GM10248 (cell line): ENCODE measurements at regions not wholly inside any gene's neighbourhood (a gene's known extent, or its start where the extent isn't known, plus 50 kb on each side); places are given as distances from the start of the nearest gene placed in this dataset.

Source experiments
- CTCF ChIA-PET: fragments of 300-600 bp; sonication (Branson Sonifier 250); formaldehyde crosslinking; extraction: SDS; loops from one replicate; lab custom pipeline; 2021; ENCODE audit warnings: antibody characterized with exemption; lab: Yijun Ruan, JAX
- POLR2A ChIA-PET: fragments of 350-650 bp; sonication (Branson Sonifier 250); formaldehyde crosslinking; extraction: SDS; loops from one replicate; lab custom pipeline; 2020; ENCODE audit warnings: antibody characterized with exemption; lab: Yijun Ruan, JAX
- DNase-seq: peaks from one replicate; pipeline ENCODE4 v3.0.0; 2012; ENCODE audit errors: extremely low spot score
- TF ChIP-seq, protein P1 (sequence below): IDR thresholded peaks from 2 replicates; pipeline ENCODE4 v1.5.1; 2012; ENCODE audit warnings: mild to moderate bottlenecking, low read depth; ENCODE audit errors: extremely low read depth, missing control alignments, control extremely low read depth

DNA sequence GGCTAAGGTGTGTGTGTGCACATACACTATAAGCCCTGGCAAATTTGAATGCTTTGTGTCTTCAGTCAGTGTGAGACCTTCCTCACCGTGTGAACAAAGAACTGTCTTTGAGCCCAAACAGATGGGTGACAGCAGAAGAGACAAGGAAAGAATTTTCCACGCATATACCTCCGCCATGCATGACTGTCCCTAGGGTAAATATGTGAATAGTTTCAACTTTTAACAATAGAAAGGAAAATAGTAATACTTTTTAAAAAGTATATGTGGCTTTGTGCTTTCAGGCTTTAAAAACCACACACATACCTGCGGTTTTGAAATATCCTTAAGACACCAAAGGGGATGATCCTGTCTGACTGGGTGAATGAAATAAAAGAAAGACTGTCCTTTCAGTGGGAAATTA lies 438.6 kb upstream of the MPDZ start:
- TF ChIP-seq, protein P1, sequence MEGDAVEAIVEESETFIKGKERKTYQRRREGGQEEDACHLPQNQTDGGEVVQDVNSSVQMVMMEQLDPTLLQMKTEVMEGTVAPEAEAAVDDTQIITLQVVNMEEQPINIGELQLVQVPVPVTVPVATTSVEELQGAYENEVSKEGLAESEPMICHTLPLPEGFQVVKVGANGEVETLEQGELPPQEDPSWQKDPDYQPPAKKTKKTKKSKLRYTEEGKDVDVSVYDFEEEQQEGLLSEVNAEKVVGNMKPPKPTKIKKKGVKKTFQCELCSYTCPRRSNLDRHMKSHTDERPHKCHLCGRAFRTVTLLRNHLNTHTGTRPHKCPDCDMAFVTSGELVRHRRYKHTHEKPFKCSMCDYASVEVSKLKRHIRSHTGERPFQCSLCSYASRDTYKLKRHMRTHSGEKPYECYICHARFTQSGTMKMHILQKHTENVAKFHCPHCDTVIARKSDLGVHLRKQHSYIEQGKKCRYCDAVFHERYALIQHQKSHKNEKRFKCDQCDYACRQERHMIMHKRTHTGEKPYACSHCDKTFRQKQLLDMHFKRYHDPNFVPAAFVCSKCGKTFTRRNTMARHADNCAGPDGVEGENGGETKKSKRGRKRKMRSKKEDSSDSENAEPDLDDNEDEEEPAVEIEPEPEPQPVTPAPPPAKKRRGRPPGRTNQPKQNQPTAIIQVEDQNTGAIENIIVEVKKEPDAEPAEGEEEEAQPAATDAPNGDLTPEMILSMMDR = no peak
- CTCF ChIA-PET = interaction anchor here (1.4 kb wide), 1 partner anchor 10 kb away, joined by 3 read pairs; no protein-coding TSS in a partner anchor
- DNase-seq = no peak
- POLR2A ChIA-PET = no interaction called here

DNA sequence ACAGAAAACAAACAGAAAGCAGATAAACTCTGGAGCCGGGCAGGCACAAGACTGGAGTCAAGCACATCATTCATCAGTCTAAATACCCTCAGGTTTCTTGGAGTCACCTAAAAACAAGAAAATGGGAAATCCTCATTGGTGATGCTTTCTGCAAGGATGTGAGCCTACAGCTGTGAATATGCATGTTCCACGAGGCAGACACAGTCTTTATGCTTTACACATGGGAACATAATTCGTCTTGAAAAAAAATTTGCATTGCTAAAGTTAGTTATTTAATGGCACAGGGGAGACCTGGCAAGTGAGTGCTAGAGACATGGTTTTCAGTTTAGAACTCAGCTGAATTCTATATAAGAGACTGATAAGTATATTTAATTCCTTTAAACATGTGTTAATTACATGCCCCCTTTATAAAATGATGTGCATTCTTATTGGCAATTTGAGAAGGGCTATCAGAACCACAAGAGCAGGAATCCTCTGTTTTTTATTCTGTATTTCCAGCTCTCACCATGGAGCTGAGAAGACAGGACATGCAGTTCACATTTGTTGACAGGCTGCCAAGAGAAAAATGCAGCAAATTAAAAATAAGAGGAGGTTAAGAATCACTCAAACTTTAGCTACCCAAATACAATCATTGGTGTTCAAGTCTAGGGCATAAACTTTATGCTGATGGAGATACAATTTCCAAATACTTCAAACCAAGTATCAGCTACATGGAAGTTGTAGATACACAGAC lies 438.0 kb upstream of the MPDZ start:
- POLR2A ChIA-PET = no interaction called here
- CTCF ChIA-PET = interaction anchor here (1.4 kb wide), 1 partner anchor 9 kb away, joined by 3 read pairs; no protein-coding TSS in a partner anchor
- TF ChIP-seq, protein P1 = no peak

DNA sequence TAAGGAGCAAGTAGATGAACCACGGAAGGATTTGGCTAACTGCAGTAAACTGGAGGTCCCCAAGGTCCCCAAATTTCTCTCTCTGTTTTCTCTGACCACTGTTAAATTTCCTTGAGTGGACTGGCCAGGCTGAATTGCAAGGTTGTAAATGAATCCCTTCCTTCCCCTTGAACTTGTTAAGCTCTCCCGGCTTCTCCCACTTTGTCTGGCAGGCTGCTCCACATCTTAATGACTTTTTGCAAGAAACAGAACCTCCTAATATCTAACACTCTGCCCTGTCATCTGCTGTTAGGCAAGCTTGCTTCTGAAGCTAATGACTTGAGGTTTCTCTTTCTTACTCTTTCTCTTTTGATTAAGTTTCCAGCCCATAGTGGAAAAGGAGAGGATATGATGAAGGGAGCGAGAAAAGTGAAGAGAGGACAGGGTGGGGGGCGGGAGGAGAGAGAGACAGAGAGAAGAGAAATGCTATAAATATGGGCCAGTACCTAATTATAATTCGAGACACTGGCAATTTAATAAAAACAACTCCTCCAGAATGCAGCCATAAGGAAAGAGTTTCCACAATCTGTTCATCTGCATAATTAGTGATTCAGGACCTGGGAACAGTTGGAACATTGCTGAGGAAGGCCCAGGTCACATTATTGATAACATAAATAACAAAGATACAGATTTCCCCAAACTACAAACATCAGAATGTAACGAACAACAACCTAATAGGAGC lies 437.3 kb upstream of the MPDZ start:
- no peak for DNase-seq
- POLR2A ChIA-PET = no interaction called here
- CTCF ChIA-PET = interaction anchor here (1.4 kb wide), 1 partner anchor 8 kb away, joined by 3 read pairs; no protein-coding TSS in a partner anchor
- TF ChIP-seq, protein P1 = no peak

More for the DNA sequence above, 438.0 kb upstream of the MPDZ start:
- DNase-seq = no peak

DNA sequence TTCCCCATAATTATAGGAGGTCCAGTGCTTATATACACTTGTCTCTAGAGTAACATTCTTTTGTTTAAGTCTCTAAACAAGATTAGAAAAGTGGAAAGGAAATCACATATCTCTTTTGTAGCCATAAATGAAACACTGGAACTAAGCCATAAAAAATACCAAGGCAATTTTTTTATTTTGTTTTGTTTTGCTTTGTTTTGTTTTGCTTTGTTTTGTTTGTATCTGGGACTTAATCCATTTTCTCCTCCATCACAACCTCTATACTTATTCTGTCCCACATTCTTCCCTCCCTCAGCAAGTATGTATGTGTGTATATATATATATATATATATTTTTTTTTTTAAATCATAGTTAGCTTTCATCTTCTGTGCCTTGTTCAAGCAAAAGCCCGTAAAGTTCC lies 436.6 kb upstream of the MPDZ start:
- ChIA-PET CTCF (no interaction called here), POLR2A (no interaction called here)
- TF ChIP-seq, protein P1 = no peak
- no peak for DNase-seq

DNA sequence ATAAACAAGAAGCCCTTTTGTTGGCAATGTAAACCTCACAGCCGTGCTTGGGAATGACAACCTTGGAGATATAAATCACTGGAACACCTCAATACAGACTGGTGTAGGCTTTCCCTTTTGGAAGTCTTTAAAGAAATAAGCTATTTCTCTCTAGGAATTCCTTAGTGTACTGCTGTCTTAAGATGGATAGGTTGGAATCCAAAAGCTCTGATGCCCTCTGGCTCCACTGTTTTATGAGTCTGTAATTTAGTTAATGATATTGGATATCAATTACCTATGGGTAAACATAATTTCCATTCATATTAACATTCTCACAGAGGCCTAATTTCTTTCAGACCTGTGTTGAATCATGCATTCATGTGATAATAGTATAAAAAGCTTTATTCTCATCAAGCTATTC lies 435.9 kb upstream of the MPDZ start:
- DNase-seq = no peak
- CTCF ChIA-PET = no interaction called here
- TF ChIP-seq, protein P1 = no peak
- POLR2A ChIA-PET = no interaction called here

DNA sequence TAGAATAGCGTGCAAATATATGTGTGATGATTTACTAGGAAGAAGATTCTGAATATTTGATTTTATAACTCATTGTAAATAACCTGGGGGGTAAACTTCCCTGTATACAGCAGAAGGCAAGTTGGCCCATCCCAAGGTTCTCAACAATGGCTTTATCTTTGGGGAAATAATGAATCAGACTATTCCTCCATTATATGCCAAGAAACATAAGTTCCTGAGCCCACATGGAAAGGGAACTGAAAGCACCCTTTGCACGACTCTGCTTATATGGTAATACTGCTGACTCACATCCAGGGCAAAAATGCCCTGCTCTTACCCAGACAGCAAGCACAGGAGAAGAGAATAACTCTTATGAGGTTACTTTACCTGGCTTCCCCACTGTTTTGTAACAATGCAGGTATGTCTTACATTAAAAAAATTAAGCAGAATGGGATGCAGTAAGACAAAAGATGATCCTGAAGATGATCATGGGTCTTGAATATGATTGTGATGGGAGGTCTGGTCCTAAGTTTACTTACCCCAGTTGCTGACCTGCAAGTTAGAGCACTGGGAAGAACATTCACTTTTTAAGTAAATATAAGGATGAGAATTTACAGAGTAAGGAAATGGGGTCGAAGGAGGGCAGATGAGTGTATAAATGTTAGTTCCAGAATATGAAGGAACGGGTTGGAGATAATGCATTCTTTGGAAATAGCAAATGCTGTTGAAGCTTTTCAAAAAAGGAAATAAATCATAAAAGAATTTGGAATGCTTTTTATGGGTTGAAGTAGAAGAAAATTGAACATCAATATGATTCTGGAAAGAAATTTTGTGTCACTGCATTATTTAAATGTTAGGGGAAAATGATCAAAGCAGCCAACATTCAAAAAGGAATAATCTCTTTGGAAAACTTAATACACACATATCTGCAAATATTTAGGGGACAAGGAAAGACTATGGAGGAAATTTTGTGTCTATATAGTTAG lies 428.4 kb upstream of the MPDZ start:
- POLR2A ChIA-PET = no interaction called here
- no peak for DNase-seq

More for the DNA sequence above, 428.4 kb upstream of the MPDZ start:
- CTCF ChIA-PET = interaction anchor here (1.2 to 1.4 kb wide), 2 partner anchors 9 to 20 kb away, joined by 3 to 5 read pairs; no protein-coding TSS in a partner anchor
- TF ChIP-seq, protein P1 = no peak
